Panc1 (cell line): ENCODE measurements at regions not wholly inside any gene's neighbourhood (a gene's known extent, or its start where the extent isn't known, plus 50 kb on each side); places are given as distances from the start of the nearest gene placed in this dataset.

Experiments
- ATAC-seq: fragments of 200-7000 bp; cut with Tn5 transposase; 2 replicates; pipeline ENCODE4 v1.9.1; 2020; ENCODE audit warnings: mild to moderate bottlenecking, moderate library complexity
- BruUV-seq: library from RNA; stranded (reverse); fragments of 400-500 nt; replicated peaks from 2 replicates; lab custom pipeline; 2021; lab: Mats Ljungman, UMichigan
- CTCF ChIA-PET: fragments of 300-600 bp; sonication (Branson Sonifier 250); formaldehyde crosslinking; loops from one replicate; lab custom pipeline; 2022; ENCODE audit warnings: antibody characterized with exemption; lab: Charles Lee
- POLR2A ChIA-PET: fragments of 300-600 bp; sonication (Branson Sonifier 250); formaldehyde crosslinking; loops from one replicate; lab custom pipeline; 2022; ENCODE audit warnings: antibody characterized with exemption; lab: Charles Lee
- DNase-seq: peaks from one replicate; pipeline ENCODE4 v3.0.0-alpha.2; 2010; ENCODE audit warnings: low read depth, low spot score
- H3K27ac ChIP-seq: 2 replicates; pipeline ENCODE4 v1.5.1; 2011; ENCODE audit warnings: mild to moderate bottlenecking, low read length, inconsistent platforms
- H3K27me3 ChIP-seq: fragments of 200-500 bp; sonication (Bioruptor generic); 2 replicates; pipeline ENCODE4 v1.6.0; 2014; ENCODE audit warnings: low read length, inconsistent platforms; ENCODE audit not compliant: control insufficient read depth, insufficient read depth
- H3K36me3 ChIP-seq: fragments of 200-500 bp; sonication (Bioruptor generic); 2 replicates; pipeline ENCODE4 v1.5.1; 2014; ENCODE audit warnings: inconsistent platforms, mild to moderate bottlenecking, low read length, moderate library complexity; ENCODE audit not compliant: control insufficient read depth, insufficient read depth
- H3K4me1 ChIP-seq: 2 replicates; pipeline ENCODE4 v1.5.1; 2011; ENCODE audit warnings: inconsistent platforms, mild to moderate bottlenecking, low read length, moderate library complexity; ENCODE audit not compliant: control insufficient read depth, insufficient read depth
- H3K4me3 ChIP-seq, 2 experiments: 2 replicates each; pipeline ENCODE4 v1.5.1; 2011 to 2012; ENCODE audit warnings: low read depth in 2 of 2, low read length in 2 of 2, mild to moderate bottlenecking in 2 of 2, inconsistent platforms in 1 of 2, moderate library complexity in 1 of 2
- H3K9me3 ChIP-seq: fragments of 200-500 bp; sonication (Bioruptor generic); 2 replicates; pipeline ENCODE4 v1.5.1; 2014; ENCODE audit warnings: low read depth, mild to moderate bottlenecking, inconsistent platforms, low read length, moderate library complexity; ENCODE audit not compliant: control insufficient read depth, insufficient read depth
- POLR2AphosphoS5 ChIP-seq: IDR thresholded peaks from 2 replicates; pipeline ENCODE4 v1.6.1; 2012; ENCODE audit warnings: mild to moderate bottlenecking, low read depth, low read length, moderate library complexity
- REST ChIP-seq, 2 experiments: IDR thresholded peaks; 2 replicates each; pipeline ENCODE4 v1.6.1; 2011 to 2012; ENCODE audit warnings: low read depth in 2 of 2, control low read depth in 1 of 2, low read length in 1 of 2, mild to moderate bottlenecking in 1 of 2, moderate library complexity in 1 of 2; ENCODE audit not compliant: insufficient read depth in 1 of 2
- SIN3A ChIP-seq: IDR thresholded peaks from 2 replicates; pipeline ENCODE4 v1.6.1; 2012; ENCODE audit warnings: low read depth, mild to moderate bottlenecking, low read length, moderate library complexity, borderline replicate concordance; ENCODE audit not compliant: insufficient read depth
- TCF7L2 ChIP-seq: IDR thresholded peaks from 2 replicates; pipeline ENCODE4 v1.6.1; 2011; ENCODE audit warnings: mild to moderate bottlenecking, low read depth, low read length, inconsistent platforms
- in situ Hi-C: cut with HindIII; loops from 2 replicates; pipeline ENCODE4 v1.10.0; 2016; ENCODE audit warnings: low sequenced_read_pairs, low pct_unique_long_range_greater_than_20kb
- intact Hi-C: fragments of 100-400 bp; cut with micrococcal nuclease; formaldehyde crosslinking; loops from one replicate; pipeline ENCODE4 v1.10.0; 2022; ENCODE audit not compliant: unreplicated experiment
- TF ChIP-seq, protein P1 (sequence below): fragments of 450-650 bp; IDR thresholded peaks from 2 replicates; pipeline ENCODE4 v1.5.1; 2017; ENCODE audit warnings: mild to moderate bottlenecking

GRCh38 chr6:882084-882598 lies 189.2 kb upstream of the EXOC2 start:
- ChIA-PET CTCF (no interaction called here), POLR2A (no interaction called here)
- Histone ChIP-seq H3K9me3 (no peaks in the 10 kb centered on the region), H3K27me3 (peaks cover 2% of the 10 kb centered on the region; the same call in 1 of the 2 replicates), H3K36me3 (no peaks in the 10 kb centered on the region), H3K27ac (no peak overlapping the region), H3K4me1 (no peaks in the 10 kb centered on the region), H3K4me3 (no peak overlapping the region)
- TF ChIP-seq REST (IDR thresholded peaks at IDR 0.05; ENCODE audit: insufficient read depth in 1 of 2, low read depth in 2 of 2, low read length in 1 of 2): no peak
- no peak for TF ChIP-seq POLR2AphosphoS5
- TF ChIP-seq, protein P1, sequence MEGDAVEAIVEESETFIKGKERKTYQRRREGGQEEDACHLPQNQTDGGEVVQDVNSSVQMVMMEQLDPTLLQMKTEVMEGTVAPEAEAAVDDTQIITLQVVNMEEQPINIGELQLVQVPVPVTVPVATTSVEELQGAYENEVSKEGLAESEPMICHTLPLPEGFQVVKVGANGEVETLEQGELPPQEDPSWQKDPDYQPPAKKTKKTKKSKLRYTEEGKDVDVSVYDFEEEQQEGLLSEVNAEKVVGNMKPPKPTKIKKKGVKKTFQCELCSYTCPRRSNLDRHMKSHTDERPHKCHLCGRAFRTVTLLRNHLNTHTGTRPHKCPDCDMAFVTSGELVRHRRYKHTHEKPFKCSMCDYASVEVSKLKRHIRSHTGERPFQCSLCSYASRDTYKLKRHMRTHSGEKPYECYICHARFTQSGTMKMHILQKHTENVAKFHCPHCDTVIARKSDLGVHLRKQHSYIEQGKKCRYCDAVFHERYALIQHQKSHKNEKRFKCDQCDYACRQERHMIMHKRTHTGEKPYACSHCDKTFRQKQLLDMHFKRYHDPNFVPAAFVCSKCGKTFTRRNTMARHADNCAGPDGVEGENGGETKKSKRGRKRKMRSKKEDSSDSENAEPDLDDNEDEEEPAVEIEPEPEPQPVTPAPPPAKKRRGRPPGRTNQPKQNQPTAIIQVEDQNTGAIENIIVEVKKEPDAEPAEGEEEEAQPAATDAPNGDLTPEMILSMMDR: no peak
- no peak for TF ChIP-seq TCF7L2
- TF ChIP-seq SIN3A: no peak
- in situ Hi-C loops (no loop called here), intact Hi-C loops (no loop called here)
- DNase-seq (no peak), ATAC-seq (no peak)
- BruUV-seq: no TSS peak

GRCh38 chr6:878179-878578 lies 185.2 kb upstream of the EXOC2 start:
- CTCF ChIA-PET: no interaction called here

More at GRCh38 chr6:878179-878578, 185.2 kb upstream of the EXOC2 start:
- no TSS peak for BruUV-seq
- ATAC-seq (no peak), DNase-seq (no peak)
- Histone ChIP-seq H3K9me3 (no peaks in the 10 kb centered on the region), H3K27ac (no peak overlapping the region), H3K4me1 (no peaks in the 10 kb centered on the region), H3K27me3 (peaks cover 2% of the 10 kb centered on the region; the same call in 1 of the 2 replicates), H3K4me3 (no peak overlapping the region), H3K36me3 (no peaks in the 10 kb centered on the region)
- in situ Hi-C loops (no loop called here), intact Hi-C loops (no loop called here)
- POLR2A ChIA-PET: no interaction called here
- no peak for TF ChIP-seq SIN3A
- TF ChIP-seq POLR2AphosphoS5: no peak
- TF ChIP-seq TCF7L2: no peak
- TF ChIP-seq, protein P1: no peak
- TF ChIP-seq REST (IDR thresholded peaks at IDR 0.05; ENCODE audit: insufficient read depth in 1 of 2, low read depth in 2 of 2, low read length in 1 of 2): no peak
